Muscle of leg (tissue), 3 donors: ENCODE measurements at regions not wholly inside any gene's neighbourhood (a gene's known extent, or its start where the extent isn't known, plus 50 kb on each side); places are given as distances from the start of the nearest gene placed in this dataset.

ENCODE experiments used
- DNase-seq: peaks from one replicate; pipeline ENCODE4 v3.0.0; 2013
- H3K27ac ChIP-seq: one replicate; pipeline ENCODE4 v1.5.1; 2013; ENCODE audit warnings: mild to moderate bottlenecking, low read length, control low read depth
- H3K27me3 ChIP-seq: one replicate; pipeline ENCODE4 v1.6.1; 2013; ENCODE audit warnings: low read length; ENCODE audit not compliant: control insufficient read depth, insufficient read depth
- H3K36me3 ChIP-seq: one replicate; pipeline ENCODE4 v1.6.1; 2013; ENCODE audit warnings: low read length; ENCODE audit not compliant: control insufficient read depth, insufficient read depth
- H3K4me1 ChIP-seq: one replicate; pipeline ENCODE4 v1.6.1; 2013; ENCODE audit warnings: low read length; ENCODE audit not compliant: control insufficient read depth, insufficient read depth
- H3K4me3 ChIP-seq: one replicate; pipeline ENCODE4 v1.5.1; 2013; ENCODE audit warnings: low read length, control low read depth
- H3K9me3 ChIP-seq: replicated peaks from 2 replicates; pipeline ENCODE4 v1.6.1; 2013; ENCODE audit warnings: low read depth, low read length; ENCODE audit not compliant: control insufficient read depth
- WGBS: methylation state at CpG from one replicate; pipeline ENCODE4 v1.1.5; 2013; ENCODE audit warnings: missing lambda C conversion rate; ENCODE audit not compliant: insufficient coverage; 5-methylcytosine and 5-hydroxymethylcytosine counted together

DNA sequence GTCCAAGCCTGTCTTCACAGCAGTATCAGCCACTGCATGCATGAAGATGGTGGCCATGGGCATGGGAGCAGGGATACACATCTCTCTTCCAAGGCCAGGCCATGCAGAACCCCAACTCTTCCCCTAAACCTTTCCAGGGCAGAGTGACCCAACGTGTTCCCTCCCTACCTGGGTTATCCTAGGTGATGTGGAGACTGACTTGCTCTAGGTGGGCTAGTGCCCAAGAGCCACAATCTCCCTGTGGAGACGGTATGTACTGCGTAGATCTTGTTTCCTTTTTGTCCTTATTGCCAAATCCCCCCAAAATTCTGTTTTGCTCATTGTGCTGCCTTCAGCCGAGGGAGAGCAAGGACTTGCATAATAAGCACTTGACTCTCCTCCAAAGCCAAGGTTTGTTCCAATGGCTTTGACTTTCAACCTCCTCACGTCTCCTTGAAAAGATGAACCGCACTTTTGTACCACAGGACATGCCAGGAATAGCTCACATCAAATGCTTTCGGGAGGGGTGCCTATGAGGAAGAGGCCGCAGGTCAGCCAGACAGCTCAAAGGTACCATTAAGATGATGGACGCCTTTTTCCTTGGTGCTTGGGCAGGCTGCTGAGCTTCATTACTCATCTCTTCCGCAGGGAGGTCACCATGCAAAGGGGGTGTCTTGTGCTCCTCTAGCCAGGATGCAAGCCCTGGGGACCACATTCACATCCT, 76.2 kb upstream of the GLI2 start:
- H3K4me1 ChIP-seq, result peaks cover 31% of the 10 kb centered on the region
- H3K27ac ChIP-seq, result no peak overlapping the region
- no peaks in the 10 kb centered on the region for H3K36me3 ChIP-seq
- H3K27me3 ChIP-seq, result peaks cover 17% of the 10 kb centered on the region
- H3K4me3 ChIP-seq, result no peak overlapping the region
- DNase-seq, result no peak
- 85% methylated on average over 7 of the region's 10 CpGs for WGBS
- H3K9me3 ChIP-seq, result peaks cover 2% of the 10 kb centered on the region

DNA sequence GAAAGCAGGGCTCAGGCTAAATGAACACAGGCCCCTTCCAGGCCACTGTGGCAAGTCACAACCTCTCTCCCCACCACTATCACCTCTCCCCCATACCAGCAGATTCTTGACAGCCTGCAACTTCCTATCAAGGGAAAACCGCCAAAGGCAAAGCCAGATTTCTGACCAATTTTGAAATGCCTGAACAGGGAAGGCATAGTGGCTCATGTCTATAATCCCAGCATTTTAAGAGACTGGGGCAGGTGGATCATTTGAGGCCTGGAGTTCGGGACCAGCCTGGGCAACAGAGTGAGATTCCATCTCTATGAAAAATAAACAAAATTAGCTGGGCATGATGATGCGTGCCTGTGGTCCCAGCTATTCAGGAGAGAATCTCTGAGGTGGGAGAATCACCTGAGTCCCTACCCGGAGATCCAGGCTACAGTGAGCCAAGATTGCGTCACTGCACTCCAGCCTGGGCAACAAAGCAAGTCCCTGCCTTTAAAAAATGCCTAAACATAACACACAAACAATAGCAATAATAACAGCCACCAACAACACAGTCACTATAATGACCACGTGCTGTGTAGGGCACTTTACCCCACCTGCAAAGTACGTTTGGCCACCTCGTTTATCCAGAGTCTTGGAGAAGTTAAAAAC, 75.5 kb upstream of the GLI2 start:
- Histone ChIP-seq H3K27ac (no peak overlapping the region), H3K36me3 (no peaks in the 10 kb centered on the region), H3K4me3 (no peak overlapping the region), H3K27me3 (peaks cover 9% of the 10 kb centered on the region), H3K4me1 (peaks cover 25% of the 10 kb centered on the region), H3K9me3 (peaks cover 10% of the 10 kb centered on the region)
- DNase-seq, result no peak
- 88% methylated on average over 5 of the region's 8 CpGs for WGBS

DNA sequence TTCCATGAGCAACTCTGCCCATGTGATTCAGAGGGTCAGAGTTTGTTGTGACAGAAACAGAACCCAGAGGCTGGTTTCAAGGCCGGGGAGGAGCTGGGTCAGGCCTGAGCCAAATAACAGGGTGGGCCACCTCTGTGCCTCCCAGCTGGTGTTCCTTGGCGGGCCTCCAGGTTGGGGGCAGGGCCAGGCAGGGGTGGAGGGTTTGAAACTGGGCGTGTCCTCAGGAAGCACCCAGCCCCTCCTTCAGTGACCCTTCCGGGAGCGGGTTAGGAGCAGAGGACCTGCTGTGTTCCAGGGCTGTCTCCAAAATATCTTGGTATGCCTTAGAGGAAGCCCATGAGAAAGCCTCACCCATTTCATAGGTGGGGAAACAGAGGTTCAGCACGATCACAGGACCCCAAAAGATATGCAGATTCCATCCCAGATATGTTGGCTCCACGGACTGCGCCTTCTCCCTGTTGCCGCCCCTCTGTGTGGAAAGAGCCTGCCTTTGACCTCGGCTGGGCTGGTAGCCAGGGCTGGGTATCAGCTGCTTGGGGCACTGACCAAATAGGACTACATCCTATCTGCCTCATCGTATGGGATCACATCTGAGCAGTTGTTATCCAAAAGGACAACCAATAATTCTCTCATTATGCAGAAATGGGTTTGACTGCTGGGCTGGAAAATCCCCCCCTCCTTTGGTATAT, 74.8 kb upstream of the GLI2 start:
- Histone ChIP-seq H3K4me1 (peaks cover 25% of the 10 kb centered on the region), H3K9me3 (peaks cover 10% of the 10 kb centered on the region), H3K27me3 (peaks cover 6% of the 10 kb centered on the region), H3K36me3 (no peaks in the 10 kb centered on the region), H3K27ac (no peak overlapping the region), H3K4me3 (no peak overlapping the region)
- no peak for DNase-seq
- 54% methylated on average over 7 of the region's 11 CpGs for WGBS

DNA sequence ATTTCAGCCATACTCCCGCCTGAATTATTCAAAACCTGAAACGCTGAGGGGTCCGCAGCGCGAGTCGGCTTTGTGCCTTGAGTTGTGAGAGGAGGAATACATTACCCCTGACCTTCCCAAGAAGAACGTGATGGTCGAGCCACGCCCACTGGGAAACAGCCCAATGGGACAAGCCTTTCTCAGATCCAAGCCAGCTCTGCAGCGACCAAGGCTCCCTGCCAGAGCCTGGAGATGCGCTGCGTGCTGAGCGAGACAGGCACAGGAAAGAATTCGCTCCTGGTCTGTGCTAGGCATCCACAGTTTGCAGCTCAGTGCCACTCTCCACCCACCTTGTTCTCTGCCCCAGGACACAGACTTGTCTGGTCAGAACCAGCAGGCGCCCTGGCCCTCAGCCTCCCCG, 74.1 kb upstream of the GLI2 start:
- peak; percentile 75 for DNase-seq
- no peak overlapping the region for H3K27ac ChIP-seq
- WGBS, result 9% methylated on average over 8 of the region's 16 CpGs
- no peak overlapping the region for H3K4me3 ChIP-seq
- H3K9me3 ChIP-seq, result peaks cover 14% of the 10 kb centered on the region
- H3K27me3 ChIP-seq, result peaks cover 4% of the 10 kb centered on the region
- H3K4me1 ChIP-seq, result peaks cover 21% of the 10 kb centered on the region
- no peaks in the 10 kb centered on the region for H3K36me3 ChIP-seq

DNA sequence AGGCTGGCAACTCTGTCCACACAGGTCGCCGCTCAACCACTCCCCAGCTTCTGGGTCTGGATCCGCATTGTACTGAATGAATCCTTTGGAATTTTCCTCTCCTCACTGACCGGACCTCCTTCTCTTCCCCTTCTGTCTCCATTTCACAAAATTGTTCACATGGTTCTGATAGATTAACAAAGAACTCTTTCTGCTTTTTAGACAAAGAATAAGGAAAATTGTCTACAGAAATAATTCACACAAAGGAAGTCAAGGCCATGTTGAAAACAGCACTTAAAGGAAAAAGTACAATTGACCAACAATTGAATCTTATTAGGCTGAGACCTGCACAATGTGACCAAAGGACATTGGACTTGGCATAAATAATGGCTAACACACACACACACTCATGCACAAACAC, 73.6 kb upstream of the GLI2 start:
- Histone ChIP-seq H3K4me3 (no peak overlapping the region), H3K27me3 (peaks cover 4% of the 10 kb centered on the region), H3K4me1 (peaks cover 17% of the 10 kb centered on the region), H3K27ac (no peak overlapping the region), H3K9me3 (peaks cover 17% of the 10 kb centered on the region), H3K36me3 (no peaks in the 10 kb centered on the region)
- WGBS, result 84% methylated on average over 4 of the region's 4 CpGs
- DNase-seq, result no peak

- Histone ChIP-seq H3K9me3 (peaks cover 20% of the 10 kb centered on the region), H3K36me3 (no peaks in the 10 kb centered on the region), H3K4me3 (no peak overlapping the region), H3K27me3 (peaks cover 4% of the 10 kb centered on the region), H3K4me1 (peaks cover 16% of the 10 kb centered on the region), H3K27ac (no peak overlapping the region)
- DNase-seq, result no peak
- 85% methylated on average over 3 of the region's 3 CpGs for WGBS
These were observed 72.9 kb upstream of the GLI2 start for GRCh38 chr2:120662746-120663145.

- DNase-seq, result no peak
- WGBS, result no CpG with 5 or more reads among the region's 3 CpGs
- Histone ChIP-seq H3K36me3 (no peaks in the 10 kb centered on the region), H3K27ac (no peak overlapping the region), H3K4me1 (peaks cover 29% of the 10 kb centered on the region), H3K9me3 (peaks cover 18% of the 10 kb centered on the region), H3K4me3 (no peak overlapping the region), H3K27me3 (peaks cover 26% of the 10 kb centered on the region)
These were observed 69.2 kb upstream of the GLI2 start for GRCh38 chr2:120666433-120666832.

DNA sequence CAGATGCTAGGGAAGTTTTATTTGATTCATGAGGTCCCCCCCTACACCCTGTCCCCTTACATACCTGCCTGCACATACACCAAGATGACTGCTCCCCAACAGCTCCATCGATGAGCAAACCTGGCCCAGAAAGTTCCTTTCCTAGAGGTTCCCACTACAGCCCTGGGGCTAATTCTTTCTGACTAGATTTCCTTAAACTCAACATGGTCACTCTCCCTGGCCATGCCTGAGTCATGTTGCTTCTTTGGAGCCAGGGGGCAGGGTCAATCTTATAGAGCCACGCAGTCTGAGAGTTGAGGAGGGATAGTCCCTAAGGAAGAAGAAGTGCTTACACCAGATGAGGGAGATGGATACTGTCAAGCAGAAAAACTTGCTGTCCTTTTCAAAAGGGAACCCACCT, 67.7 kb upstream of the GLI2 start:
- H3K27ac ChIP-seq, result no peak overlapping the region
- H3K27me3 ChIP-seq, result peaks cover 27% of the 10 kb centered on the region
- no peaks in the 10 kb centered on the region for H3K36me3 ChIP-seq
- peaks cover 24% of the 10 kb centered on the region for H3K4me1 ChIP-seq
- H3K4me3 ChIP-seq, result no peak overlapping the region
- H3K9me3 ChIP-seq, result peaks cover 18% of the 10 kb centered on the region
- 100% methylated on average over 1 of the region's 2 CpGs for WGBS
- no peak for DNase-seq

DNA sequence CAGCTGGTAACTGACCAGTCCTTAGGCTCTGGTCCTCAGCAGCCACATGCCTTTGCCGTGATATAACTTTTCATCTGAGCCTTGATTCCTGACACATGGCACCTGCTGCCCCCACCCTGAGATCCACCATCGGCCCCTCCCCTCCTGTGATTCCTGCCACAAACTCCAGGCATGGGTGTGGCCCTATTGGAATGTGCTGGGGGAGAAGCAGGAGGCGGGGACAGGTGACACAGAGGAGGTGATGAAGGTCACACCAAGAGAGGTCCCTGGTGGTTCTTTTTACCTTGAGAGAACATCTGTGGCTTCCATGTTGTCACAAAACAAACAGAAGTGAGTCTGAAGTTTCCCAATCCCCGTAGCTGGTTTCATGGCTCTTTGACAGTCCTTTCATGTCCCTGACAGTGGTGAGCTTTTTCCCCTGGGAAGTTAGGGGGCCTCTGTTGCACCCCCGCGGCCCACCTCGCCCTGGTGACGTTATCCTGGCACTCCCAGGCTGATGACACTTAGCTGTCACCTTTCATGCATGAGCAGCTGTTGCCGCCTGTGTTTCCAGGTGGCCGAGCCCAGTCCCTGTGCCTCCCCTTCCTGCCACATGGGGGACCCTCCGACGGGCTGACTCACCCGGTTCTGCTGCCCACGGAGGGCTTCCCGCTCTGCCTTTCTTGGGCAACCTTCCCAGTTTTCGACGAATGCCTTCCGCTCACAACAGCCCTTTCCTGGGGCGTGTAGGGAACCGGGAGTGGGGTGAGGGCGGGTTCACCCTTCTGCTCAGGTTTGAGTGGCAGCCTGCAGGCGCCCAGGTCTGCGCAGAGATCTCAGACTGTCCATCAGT, 66.3 kb upstream of the GLI2 start:
- Histone ChIP-seq H3K4me1 (peaks cover 32% of the 10 kb centered on the region), H3K36me3 (no peaks in the 10 kb centered on the region), H3K27me3 (peaks cover 35% of the 10 kb centered on the region), H3K9me3 (peaks cover 18% of the 10 kb centered on the region), H3K27ac (no peak overlapping the region), H3K4me3 (no peak overlapping the region)
- DNase-seq, result no peak
- 20% methylated on average over 19 of the region's 23 CpGs for WGBS

DNA sequence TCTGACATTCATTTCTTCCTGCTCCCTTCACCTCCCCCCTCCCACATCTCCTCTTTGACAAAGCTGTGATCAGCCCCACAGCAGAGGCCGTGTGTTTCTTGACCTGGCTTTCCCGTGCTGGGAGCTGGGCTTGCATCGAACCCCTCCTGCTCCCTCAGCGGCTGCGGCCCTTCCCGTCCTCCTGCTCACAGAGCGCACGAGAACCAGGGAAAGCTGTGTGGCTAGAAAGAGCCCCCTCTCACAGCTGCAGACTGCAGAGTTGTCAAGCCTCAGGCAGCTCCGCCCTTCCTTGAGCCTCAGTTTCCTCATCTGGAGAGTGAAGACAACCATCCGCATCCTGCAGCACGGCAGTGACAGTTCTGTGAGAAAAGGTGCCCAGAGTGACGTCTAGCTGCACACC, 65.7 kb upstream of the GLI2 start:
- 49% methylated on average over 10 of the region's 12 CpGs for WGBS
- Histone ChIP-seq H3K36me3 (no peaks in the 10 kb centered on the region), H3K27me3 (peaks cover 38% of the 10 kb centered on the region), H3K4me1 (peaks cover 34% of the 10 kb centered on the region), H3K9me3 (peaks cover 12% of the 10 kb centered on the region), H3K27ac (no peak overlapping the region), H3K4me3 (no peak overlapping the region)
- DNase-seq, result no peak
